ENCODE measurements at regions not wholly inside any gene's neighbourhood (a gene's known extent, or its start where the extent isn't known, plus 50 kb on each side); places are given as distances from the start of the nearest gene placed in this dataset.

DNA sequence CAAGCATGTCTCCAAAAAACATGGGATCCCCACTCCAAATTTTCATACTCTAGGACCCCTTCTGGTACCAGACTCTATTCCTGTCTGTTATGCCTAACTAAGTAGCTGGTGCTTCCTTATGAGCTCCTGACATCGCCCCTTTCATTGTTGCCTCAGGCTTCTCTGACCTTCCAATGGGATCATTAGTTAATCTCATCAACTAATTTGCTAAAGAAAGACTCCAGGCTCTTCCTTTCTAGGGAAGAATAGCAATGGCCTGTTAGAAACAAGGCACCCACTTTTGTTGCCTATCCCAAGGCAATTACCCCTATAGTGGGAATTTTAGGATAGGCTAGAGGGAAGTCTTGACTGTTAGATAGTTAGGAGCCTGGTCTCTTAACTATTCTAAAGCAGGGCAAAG lies 369.5 kb downstream of the MLLT3 start:
- TF ChIP-seq EZH2 (IDR thresholded peaks at IDR 0.05) (no peak), POLR2AphosphoS5 (IDR thresholded peaks at IDR 0.05; ENCODE audit: borderline replicate concordance, low read depth, low read length) (no peak), FOXP2 (optimal IDR thresholded peaks at IDR 0.05; ENCODE audit: control extremely low read depth, extremely low read length, insufficient read depth) (no peak)
